Inflammatory macrophage treated with lipopolysaccharide for 1 hour (primary cell): ENCODE measurements at regions not wholly inside any gene's neighbourhood (a gene's known extent, or its start where the extent isn't known, plus 50 kb on each side); places are given as distances from the start of the nearest gene placed in this dataset.
"Not testable (repeated sequence)": the region's sequence is repeated elsewhere in the genome, so short reads cannot be mapped to it uniquely, and the experiment has no call there.

Experiments used
- DNase-seq, 2 donors: peaks; one replicate each; pipeline ENCODE4 v3.0.0-alpha.2; 2020 to 2022

DNA sequence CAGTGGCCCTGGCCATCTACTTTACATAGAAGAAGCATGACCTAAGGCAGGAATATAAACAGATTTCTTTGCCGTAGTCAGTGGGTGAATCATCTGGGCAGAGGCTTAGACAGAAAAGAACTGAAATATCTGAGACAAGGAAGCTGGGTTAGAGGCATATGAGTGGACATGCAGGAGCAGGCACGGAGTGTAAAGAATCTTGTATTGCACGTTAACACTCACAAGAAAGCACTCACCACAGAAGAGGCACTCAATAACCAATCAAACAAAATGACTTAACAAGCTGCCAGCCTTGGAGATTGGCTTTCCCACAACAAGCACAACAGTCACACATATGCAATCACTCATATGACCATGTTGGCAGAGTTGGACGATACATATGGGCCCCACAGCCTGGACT lies 364.9 kb downstream of the FOXD4L5 start:
- not testable (repeated sequence) for DNase-seq

DNA sequence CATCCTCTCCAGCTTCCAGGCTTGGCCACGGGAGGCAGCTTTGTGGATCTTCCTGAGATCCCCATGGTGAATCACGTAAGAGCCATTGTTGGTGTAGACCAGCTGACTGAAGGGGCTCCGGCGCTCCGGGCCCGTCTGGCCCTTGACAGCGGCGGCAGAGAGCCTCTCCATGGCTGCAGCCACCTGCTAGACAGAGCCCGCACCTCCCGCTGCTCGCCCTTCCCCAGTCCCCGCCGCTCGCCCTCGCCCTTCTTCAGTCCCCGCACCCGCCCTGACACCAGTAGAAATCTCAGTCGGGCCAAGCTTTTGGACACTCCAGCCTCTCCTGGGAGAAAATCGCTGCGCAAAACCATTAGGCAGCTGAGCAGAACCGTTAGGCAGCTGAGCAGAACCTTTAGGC lies 396.4 kb downstream of the FOXD4L5 start:
- not testable (repeated sequence) for DNase-seq

DNA sequence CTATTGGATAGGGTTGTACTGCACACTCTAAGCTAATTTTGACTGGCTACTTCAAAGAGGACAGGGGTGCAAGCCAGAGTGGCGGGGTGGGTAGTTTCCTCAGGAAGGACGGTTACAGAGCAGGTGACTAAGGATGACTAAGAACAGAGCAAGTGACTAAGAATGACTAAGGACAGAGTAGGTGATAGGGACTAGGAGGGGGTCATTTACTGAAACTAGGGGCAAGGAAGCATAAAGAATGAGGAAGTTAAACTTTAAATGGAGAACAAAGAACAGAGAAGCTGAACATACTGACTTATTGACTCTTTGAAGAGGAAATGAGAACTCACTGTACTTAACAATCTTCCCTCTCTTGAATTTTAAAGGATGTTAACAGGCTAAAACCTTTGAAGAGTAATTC lies 414.4 kb downstream of the FOXD4L5 start:
- DNase-seq: peak; percentile 1 to 38
